Lung (tissue), 11 donors: ENCODE measurements at regions not wholly inside any gene's neighbourhood (a gene's known extent, or its start where the extent isn't known, plus 50 kb on each side); places are given as distances from the start of the nearest gene placed in this dataset.
A peak's percentile ranks its signal among the peaks of the same experiment; 100 is the strongest.

Source experiments
- ATAC-seq: fragments of 200-7000 bp; cut with Tn5 transposase; one replicate; pipeline ENCODE4 v1.9.1; 2020; ENCODE audit warnings: moderate number of reproducible peaks; ENCODE audit not compliant: insufficient read depth, low FRiP score
- DNase-seq, 3 donors: peaks; one replicate each; pipeline ENCODE4 v3.0.0-alpha.2; 2013 to 2017
- H3K27ac ChIP-seq, 2 donors: one replicate each; pipeline ENCODE4 v1.5.1; 2013; ENCODE audit warnings: mild to moderate bottlenecking in 2 of 2, moderate library complexity in 2 of 2, control low read depth in 1 of 2, inconsistent platforms in 1 of 2, low read depth in 1 of 2, low read length in 1 of 2
- H3K27me3 ChIP-seq, 3 donors: one replicate each; pipeline ENCODE4 v1.5.1; 2013; ENCODE audit warnings: low read length in 2 of 3; ENCODE audit not compliant: control insufficient read depth in 3 of 3, insufficient read depth in 3 of 3
- H3K36me3 ChIP-seq, 4 donors: one replicate each; pipeline ENCODE4 v1.5.1; 2013; ENCODE audit warnings: low read length in 4 of 4, mild to moderate bottlenecking in 1 of 4, moderate library complexity in 1 of 4; ENCODE audit not compliant: control insufficient read depth in 4 of 4, insufficient read depth in 4 of 4
- H3K4me1 ChIP-seq, 5 donors: one replicate each; pipeline ENCODE4 v1.5.1; 2013; ENCODE audit warnings: low read length in 5 of 5, mild to moderate bottlenecking in 2 of 5, moderate library complexity in 1 of 5; ENCODE audit not compliant: control insufficient read depth in 5 of 5, insufficient read depth in 5 of 5
- H3K4me3 ChIP-seq: one replicate; pipeline ENCODE4 v1.5.1; 2013; ENCODE audit warnings: mild to moderate bottlenecking, control low read depth, moderate library complexity
- H3K9ac ChIP-seq, 2 donors: one replicate each; pipeline ENCODE4 v1.5.1; 2013; ENCODE audit warnings: low read length in 2 of 2, control low read depth in 1 of 2; ENCODE audit not compliant: insufficient read depth in 1 of 2
- H3K9me3 ChIP-seq, 4 donors: one replicate each; pipeline ENCODE4 v1.5.1; 2013; ENCODE audit warnings: low read length in 3 of 4, mild to moderate bottlenecking in 1 of 4, moderate library complexity in 1 of 4; ENCODE audit not compliant: control insufficient read depth in 4 of 4, insufficient read depth in 3 of 4
- CTCF ChIP-seq: IDR thresholded peaks from 2 replicates; pipeline ENCODE4 v1.5.1; 2012; ENCODE audit warnings: mild to moderate bottlenecking; ENCODE audit errors: control extremely low read depth, extremely low read depth
- WGBS, 2 donors: extraction: QIAGEN DNeasy Blood & Tissue Kit; methylation state at CpG; one replicate each; pipeline ENCODE4 v1.1.7; 2013; 5-methylcytosine and 5-hydroxymethylcytosine counted together
- donor health status: control.
- donor health status: control.
- donor health status: Bipolar disorder and iron deficiency.
- donor health status: healthy.
- donor health status: DM: yes; HTN: yes; CAD: no.

- Histone ChIP-seq H3K27me3 (no peaks in the 10 kb centered on the region), H3K27ac (no peak overlapping the region), H3K9ac (no peak overlapping the region), H3K4me3 (no peak overlapping the region), H3K9me3 (peaks cover 0 to 5% (median 0%) of the 10 kb centered on the region in 4 donors), H3K36me3 (no peaks in the 10 kb centered on the region), H3K4me1 (no peaks in the 10 kb centered on the region)
- no peak for ATAC-seq
- 88 to 89% methylated on average over 3 of the region's 3 CpGs for WGBS, 2 donors
- TF ChIP-seq CTCF, result no peak
- no peak for DNase-seq
These were observed 798.7 kb downstream of the PCDH7 start for GRCh38 chr4:31518796-31519250.

- Histone ChIP-seq H3K4me3 (no peak overlapping the region), H3K27ac (no peak overlapping the region), H3K9ac (no peak overlapping the region), H3K27me3 (no peaks in the 10 kb centered on the region), H3K9me3 (peaks cover 0 to 7% (median 1%) of the 10 kb centered on the region in 4 donors), H3K4me1 (no peaks in the 10 kb centered on the region), H3K36me3 (no peaks in the 10 kb centered on the region)
- TF ChIP-seq CTCF, result no peak
- DNase-seq (no peak), ATAC-seq (peak; percentile 19)
- WGBS, 2 donors, result 86 to 88% methylated on average over 3 of the region's 3 CpGs
These were observed 810.4 kb downstream of the PCDH7 start for GRCh38 chr4:31530555-31530954.

- no peaks in the 10 kb centered on the region for H3K9me3 ChIP-seq
- H3K9ac ChIP-seq, result no peak overlapping the region
- H3K4me1 ChIP-seq, result no peaks in the 10 kb centered on the region
- TF ChIP-seq CTCF, result no peak
- H3K36me3 ChIP-seq, result no peaks in the 10 kb centered on the region
- H3K27me3 ChIP-seq, result no peaks in the 10 kb centered on the region
- no peak overlapping the region for H3K27ac ChIP-seq
- ATAC-seq (no peak), DNase-seq (no peak)
- H3K4me3 ChIP-seq, result no peak overlapping the region
These were observed 818.7 kb downstream of the PCDH7 start for GRCh38 chr4:31538877-31539276.

GRCh38 chr4:31539284-31540069 is 819.3 kb downstream of the PCDH7 start:
- Histone ChIP-seq H3K36me3 (no peaks in the 10 kb centered on the region), H3K4me1 (no peaks in the 10 kb centered on the region), H3K4me3 (no peak overlapping the region), H3K27me3 (no peaks in the 10 kb centered on the region), H3K9ac (no peak overlapping the region), H3K27ac (no peak overlapping the region), H3K9me3 (no peaks in the 10 kb centered on the region)
- no peak for TF ChIP-seq CTCF
- ATAC-seq (no peak), DNase-seq (no peak)
